GM12864 (cell line): ENCODE measurements at regions not wholly inside any gene's neighbourhood (a gene's known extent, or its start where the extent isn't known, plus 50 kb on each side); places are given as distances from the start of the nearest gene placed in this dataset.

Experiments
- DNase-seq: peaks from one replicate; pipeline ENCODE4 v3.0.0-alpha.2; 2011; ENCODE audit warnings: low read depth
- H3K4me3 ChIP-seq: 2 replicates; pipeline ENCODE4 v1.5.1; 2011; ENCODE audit warnings: mild to moderate bottlenecking, low read depth, low read length, control low read depth
- TF ChIP-seq, protein P1 (sequence below): IDR thresholded peaks from 2 replicates; pipeline ENCODE4 v1.5.1; 2011; ENCODE audit warnings: low read depth, mild to moderate bottlenecking, moderate library complexity, low read length, control low read depth, inconsistent platforms; ENCODE audit errors: missing control alignments

DNA sequence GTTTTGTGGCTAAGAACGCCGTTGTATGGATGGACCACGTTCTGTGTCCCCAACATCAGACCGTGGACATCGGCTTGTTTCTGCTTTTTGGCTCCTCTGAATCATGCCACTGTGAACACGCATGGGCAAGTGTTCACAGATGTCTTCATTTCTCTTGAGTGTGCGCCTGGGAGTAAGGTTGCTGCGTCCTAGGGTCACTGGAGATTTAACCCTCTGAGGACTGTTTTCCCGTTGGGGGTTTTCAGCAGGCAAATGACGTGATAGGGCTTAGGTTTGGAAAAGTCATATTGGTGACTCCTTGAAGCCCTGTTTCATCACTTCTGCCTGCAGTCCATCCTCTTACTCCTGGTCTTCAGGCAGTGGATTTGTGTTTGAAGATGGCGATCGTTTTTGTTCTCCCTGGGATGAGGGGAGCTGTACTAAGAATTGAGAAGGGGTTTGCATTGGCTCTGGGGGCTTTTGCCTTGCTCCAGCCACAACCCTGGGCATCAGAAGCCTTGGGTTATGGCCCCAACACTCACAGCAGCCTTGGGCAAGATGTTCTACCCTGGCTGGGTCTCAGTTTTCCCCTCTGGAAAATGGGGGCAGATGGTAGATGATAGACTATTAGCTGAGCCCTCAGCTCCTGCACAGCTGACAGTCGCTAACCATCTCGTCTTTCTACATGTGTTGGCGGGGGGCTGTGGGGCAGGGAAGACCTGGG is 67.2 kb upstream of the CIBAR2 start:
- TF ChIP-seq, protein P1, sequence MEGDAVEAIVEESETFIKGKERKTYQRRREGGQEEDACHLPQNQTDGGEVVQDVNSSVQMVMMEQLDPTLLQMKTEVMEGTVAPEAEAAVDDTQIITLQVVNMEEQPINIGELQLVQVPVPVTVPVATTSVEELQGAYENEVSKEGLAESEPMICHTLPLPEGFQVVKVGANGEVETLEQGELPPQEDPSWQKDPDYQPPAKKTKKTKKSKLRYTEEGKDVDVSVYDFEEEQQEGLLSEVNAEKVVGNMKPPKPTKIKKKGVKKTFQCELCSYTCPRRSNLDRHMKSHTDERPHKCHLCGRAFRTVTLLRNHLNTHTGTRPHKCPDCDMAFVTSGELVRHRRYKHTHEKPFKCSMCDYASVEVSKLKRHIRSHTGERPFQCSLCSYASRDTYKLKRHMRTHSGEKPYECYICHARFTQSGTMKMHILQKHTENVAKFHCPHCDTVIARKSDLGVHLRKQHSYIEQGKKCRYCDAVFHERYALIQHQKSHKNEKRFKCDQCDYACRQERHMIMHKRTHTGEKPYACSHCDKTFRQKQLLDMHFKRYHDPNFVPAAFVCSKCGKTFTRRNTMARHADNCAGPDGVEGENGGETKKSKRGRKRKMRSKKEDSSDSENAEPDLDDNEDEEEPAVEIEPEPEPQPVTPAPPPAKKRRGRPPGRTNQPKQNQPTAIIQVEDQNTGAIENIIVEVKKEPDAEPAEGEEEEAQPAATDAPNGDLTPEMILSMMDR: no peak
- no peak for DNase-seq
- no peak overlapping the region for H3K4me3 ChIP-seq

DNA sequence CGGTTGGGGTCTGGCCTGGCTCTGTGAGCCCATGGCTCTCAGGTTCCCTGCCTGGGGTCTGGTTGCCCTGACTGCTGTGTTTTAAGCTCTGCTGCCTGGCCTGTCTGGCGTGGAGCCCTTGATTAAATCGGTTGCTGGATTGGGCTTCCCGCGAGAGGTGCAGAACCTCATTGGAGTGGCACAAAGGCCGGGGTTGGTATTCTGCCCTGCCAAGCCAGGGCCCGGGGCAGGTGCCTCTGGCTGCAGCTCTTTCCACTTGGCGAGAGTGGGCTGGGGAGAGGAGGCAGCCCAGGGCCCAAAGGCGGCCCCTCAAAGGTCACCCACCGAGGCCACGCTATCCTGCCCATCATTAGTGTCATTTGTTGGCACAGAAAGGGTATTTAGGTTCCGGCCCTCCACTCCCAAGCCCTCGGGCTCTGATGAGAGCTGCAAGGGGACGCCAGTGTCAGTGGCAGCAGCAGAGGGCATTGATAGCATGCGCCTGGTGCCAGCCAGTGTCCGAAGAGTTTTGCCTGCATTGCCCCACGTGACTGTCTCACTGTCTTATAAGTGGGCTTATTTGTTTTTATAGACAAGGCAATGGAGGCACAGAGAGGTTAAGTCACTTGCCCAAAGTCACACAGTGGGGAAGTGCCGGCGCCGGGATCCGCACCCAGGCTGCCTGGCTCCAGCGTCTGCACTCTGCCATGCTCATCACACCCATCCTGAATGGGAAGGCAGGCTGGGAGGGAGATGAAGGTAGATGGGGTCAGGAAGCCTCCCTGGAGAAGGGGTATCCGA is 68.0 kb upstream of the CIBAR2 start:
- TF ChIP-seq, protein P1: no peak
- DNase-seq: no peak
- H3K4me3 ChIP-seq: no peak overlapping the region

DNA sequence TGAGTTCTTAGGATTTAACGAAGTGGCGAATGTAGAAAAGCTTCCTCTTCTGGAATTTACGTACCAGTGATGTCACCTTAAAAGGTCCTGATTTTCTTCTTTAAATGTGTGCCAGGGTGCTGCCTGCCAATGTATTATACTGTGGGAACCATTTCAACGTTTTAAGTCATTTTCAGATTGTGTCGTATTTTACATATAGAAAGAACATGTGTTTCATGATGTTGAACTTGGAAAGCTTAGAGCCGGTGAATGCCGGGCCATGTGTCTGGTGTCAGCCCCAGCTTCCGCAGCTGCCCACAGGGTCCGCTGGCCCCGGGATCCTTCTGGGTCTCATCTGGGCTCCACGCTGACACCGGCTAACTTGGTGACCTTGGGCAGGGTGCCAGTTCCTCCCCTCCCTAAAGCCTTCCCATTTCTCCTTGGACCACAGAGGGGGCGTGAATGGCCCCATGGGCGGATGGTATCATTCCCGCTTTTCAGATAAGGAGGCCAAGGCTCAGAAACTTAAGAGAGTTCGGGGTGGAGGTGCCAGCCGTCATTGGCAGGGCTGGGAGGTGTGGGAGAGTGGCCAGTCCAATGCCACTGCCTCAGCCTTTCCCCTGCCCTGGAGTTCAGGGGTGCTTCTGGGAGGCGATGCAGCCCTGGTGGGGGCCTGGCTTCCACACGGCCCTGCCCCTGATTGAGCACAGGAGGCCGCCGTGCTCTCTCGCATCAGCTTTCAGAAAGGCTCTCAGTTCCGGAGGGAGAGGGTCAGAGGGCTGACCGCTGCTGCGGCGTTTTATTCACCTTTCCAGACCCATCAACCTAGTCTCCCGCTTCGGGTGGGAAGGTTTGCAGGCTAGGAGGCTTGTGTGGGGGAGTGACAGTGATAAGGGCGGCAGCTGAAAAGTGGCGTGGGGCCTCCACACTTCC is 68.8 kb upstream of the CIBAR2 start:
- TF ChIP-seq, protein P1: no peak
- H3K4me3 ChIP-seq: no peak overlapping the region
- no peak for DNase-seq

DNA sequence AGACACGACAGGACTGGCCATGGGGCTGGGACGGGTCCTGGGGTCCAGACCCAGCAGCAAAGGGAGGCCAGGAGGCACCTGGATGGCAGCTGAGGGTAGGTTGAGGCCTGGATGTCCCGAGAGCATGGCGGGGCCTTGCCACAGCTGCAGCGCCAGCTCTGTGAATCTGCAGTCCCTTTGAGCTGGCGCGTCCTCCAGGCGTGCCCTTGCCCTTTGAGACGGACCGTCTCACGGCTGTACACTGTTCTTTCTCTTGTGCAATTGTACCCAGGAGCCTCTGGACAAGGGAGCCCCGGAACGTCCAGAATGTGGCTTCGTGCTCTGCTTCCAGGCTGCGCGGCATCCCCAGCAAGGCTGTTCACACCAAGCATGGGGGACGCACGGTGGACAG is 69.5 kb upstream of the CIBAR2 start:
- no peak for DNase-seq
- no peak overlapping the region for H3K4me3 ChIP-seq
- TF ChIP-seq, protein P1: no peak

DNA sequence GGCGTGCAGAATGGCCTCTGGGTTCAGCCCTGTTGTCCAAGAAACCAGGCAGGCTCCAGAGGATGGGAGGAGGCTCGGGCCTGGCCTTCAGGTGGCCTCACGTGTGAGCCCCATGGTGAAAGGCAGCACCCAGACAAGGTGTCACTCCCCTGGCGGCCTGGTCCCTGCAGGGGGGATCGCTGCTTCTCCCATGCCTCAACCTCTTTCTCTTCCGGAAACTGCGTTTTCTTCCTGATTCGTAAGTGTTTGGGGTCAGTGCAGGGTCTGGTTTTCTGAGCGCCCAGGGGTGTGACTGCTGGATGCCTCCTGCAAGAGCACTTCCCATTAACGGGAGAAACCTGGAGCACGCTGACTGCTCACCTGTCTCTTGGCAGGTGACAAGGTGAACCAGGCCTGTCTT is 70.0 kb upstream of the CIBAR2 start:
- H3K4me3 ChIP-seq: no peak overlapping the region
- DNase-seq: no peak
- TF ChIP-seq, protein P1: no peak

DNA sequence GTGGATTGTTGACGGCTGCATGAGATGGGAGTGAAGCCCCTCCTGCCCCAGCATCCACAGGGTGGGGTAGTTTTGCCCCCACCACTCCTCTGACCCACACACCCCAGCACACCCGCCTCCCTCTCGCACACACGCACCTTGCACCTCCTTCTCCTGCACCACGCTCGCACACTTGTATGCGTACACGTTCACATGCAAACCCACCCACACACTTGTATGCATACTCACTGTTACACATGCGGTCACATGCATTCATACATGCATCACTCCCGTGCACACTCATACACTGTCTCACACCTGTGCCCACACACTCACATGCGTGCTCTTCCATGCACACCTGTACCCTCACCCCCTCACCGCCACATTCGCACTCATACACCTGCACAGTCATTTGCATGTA is 70.5 kb upstream of the CIBAR2 start:
- TF ChIP-seq, protein P1: no peak

More for the DNA sequence above, 70.5 kb upstream of the CIBAR2 start:
- H3K4me3 ChIP-seq: no peak overlapping the region
- no peak for DNase-seq
